HUES48 (cell line): ENCODE measurements at regions not wholly inside any gene's neighbourhood (a gene's known extent, or its start where the extent isn't known, plus 50 kb on each side); places are given as distances from the start of the nearest gene placed in this dataset.
A peak's percentile ranks its signal among the peaks of the same experiment; 100 is the strongest.

Experiments used
- H3K27ac ChIP-seq: one replicate; pipeline ENCODE4 v1.7.0; 2013; ENCODE audit warnings: low read depth, low read length, inconsistent platforms
- H3K27me3 ChIP-seq: 2 replicates; pipeline ENCODE4 v1.6.1; 2013; ENCODE audit warnings: mild to moderate bottlenecking, low read length; ENCODE audit not compliant: control insufficient read depth, insufficient read depth
- H3K36me3 ChIP-seq: 2 replicates; pipeline ENCODE4 v1.6.1; 2013; ENCODE audit warnings: low read length; ENCODE audit not compliant: control insufficient read depth, insufficient read depth
- H3K4me1 ChIP-seq: 2 replicates; pipeline ENCODE4 v1.6.1; 2013; ENCODE audit warnings: mild to moderate bottlenecking, low read length; ENCODE audit not compliant: control insufficient read depth, insufficient read depth
- H3K4me3 ChIP-seq: 2 replicates; pipeline ENCODE4 v1.5.1; 2013; ENCODE audit warnings: mild to moderate bottlenecking, low read depth, low read length
- H3K9ac ChIP-seq: 2 replicates; pipeline ENCODE4 v1.6.1; 2013; ENCODE audit warnings: mild to moderate bottlenecking, low read depth, low read length, moderate library complexity
- H3K9me3 ChIP-seq: 2 replicates; pipeline ENCODE4 v1.6.1; 2013; ENCODE audit warnings: low read length; ENCODE audit not compliant: control insufficient read depth, insufficient read depth

DNA sequence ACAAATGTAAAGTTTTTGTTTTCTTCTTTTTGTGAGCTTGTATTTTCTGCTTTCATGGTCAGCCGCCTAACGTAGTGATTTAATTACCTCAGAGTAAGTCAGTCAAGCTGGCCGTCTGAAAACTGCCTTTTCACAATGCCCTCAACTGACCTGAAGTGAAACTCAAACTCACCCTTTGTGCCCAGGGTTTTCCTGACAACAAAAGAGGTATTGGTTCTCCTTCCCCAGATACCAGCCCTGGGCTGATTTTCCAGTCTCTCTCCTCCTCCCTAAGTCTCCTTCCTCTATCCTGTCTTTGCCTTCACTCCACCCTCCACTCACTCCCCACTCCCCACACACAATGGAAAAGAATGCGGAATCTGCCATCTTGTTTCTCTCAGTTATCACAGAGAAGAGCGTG, 184.5 kb upstream of the HEY2 start:
- Histone ChIP-seq H3K4me1 (0 out of 2 replicates have a peak, but pooled peaks cover 4% of the 10 kb centered on the region), H3K27me3 (no peaks in the 10 kb centered on the region), H3K36me3 (no peaks in the 10 kb centered on the region), H3K9ac (no peak overlapping the region), H3K9me3 (no peaks in the 10 kb centered on the region), H3K4me3 (no peak overlapping the region), H3K27ac (no peak overlapping the region)

DNA sequence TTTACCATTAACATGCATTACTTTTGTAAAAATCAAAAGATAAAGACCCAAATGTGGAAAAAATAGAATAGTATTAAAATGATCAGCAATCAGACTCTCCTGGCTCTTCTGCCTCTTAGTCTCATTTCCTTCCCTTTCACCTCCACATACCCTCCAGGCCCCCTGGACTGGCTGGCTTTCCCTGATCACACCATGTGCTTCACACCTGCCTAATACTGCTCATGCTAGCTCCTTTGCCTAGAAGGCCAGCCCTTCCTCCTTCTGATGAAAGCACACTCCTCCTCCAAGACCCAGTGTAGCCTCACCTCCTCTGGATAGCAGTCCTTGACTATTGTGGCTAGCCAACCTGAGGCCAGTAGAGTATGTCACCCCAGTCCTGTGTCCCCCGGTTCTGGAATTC, 182.0 kb upstream of the HEY2 start:
- H3K9ac ChIP-seq = no peak overlapping the region
- H3K27me3 ChIP-seq = no peaks in the 10 kb centered on the region
- H3K9me3 ChIP-seq = no peaks in the 10 kb centered on the region
- no peak overlapping the region for H3K27ac ChIP-seq
- H3K4me3 ChIP-seq = no peak overlapping the region
- H3K36me3 ChIP-seq = no peaks in the 10 kb centered on the region
- H3K4me1 ChIP-seq = 0 out of 2 replicates have a peak, but pooled peaks cover 4% of the 10 kb centered on the region

DNA sequence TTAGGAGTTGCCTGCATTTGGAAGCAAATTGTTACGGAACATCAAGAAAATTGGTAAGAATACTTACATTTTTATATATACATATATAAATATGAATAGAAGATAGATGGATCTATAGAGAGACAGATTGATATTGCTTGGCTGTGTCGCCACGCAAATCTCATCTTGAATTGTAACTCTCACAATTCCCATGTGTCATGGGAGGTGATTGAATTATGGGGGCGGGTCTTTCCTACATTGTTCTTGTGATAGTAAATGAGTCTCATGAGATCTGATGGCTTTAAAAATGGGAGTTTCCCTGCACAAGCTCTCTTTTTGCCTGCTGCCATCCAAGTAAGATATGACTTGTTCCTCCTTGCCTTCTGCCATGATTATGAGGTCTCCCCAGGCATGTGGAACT, 180.8 kb upstream of the HEY2 start:
- Histone ChIP-seq H3K36me3 (no peaks in the 10 kb centered on the region), H3K4me3 (no peak overlapping the region), H3K27me3 (no peaks in the 10 kb centered on the region), H3K9ac (no peak overlapping the region), H3K4me1 (0 out of 2 replicates have a peak, but pooled peaks cover 4% of the 10 kb centered on the region), H3K27ac (no peak overlapping the region), H3K9me3 (no peaks in the 10 kb centered on the region)

DNA sequence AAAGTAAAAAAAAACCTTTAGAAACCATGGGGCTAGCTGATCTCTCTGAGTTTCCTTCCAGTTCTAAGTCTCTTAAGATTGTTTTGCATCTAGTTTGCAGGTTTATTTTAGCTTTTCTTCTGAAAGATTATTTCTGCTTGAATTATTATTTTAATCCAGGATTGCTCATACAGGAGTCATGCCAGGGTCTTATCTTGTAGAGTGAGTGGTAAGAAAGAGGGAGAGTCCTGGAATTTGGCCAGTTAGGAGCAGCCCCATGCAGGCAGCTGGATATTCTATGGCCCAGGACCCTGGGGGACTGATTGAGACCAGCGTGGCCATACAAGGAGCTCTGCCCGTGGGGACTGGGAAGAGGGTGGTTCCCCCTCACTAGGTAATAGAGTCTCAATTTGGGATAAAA, 178.9 kb upstream of the HEY2 start:
- H3K9ac ChIP-seq = no peak overlapping the region
- no peak overlapping the region for H3K4me3 ChIP-seq
- no peaks in the 10 kb centered on the region for H3K27me3 ChIP-seq
- H3K27ac ChIP-seq = no peak overlapping the region
- no peaks in the 10 kb centered on the region for H3K9me3 ChIP-seq
- no peaks in the 10 kb centered on the region for H3K4me1 ChIP-seq
- no peaks in the 10 kb centered on the region for H3K36me3 ChIP-seq

DNA sequence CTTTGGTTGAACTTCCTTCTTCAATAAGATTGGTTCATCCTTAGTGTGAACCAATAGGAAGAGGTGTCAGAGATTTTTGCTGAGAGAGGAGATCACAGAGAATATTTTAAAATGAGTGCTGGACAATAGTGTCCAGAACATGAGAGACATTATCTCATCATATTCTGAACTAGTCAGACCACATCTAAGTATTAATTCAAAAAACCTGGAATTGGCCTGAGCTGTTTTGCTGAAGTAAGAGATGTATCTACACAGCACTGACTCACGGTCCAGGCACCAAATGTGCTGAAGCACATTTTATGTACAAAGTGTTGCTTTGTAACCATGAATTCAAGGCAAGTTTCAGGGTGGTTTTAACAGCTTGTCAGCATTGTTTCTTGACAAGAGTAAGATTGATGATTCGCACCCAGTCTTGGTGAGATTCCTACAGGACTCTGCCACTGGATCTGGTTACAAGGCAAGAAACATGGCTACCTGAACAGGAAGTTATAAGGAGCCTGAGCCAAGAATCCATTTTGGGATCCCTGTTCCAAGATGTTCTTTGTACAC, 178.2 kb upstream of the HEY2 start:
- Histone ChIP-seq H3K9ac (no peak overlapping the region), H3K4me3 (no peak overlapping the region), H3K27ac (no peak overlapping the region), H3K36me3 (no peaks in the 10 kb centered on the region), H3K9me3 (no peaks in the 10 kb centered on the region), H3K27me3 (no peaks in the 10 kb centered on the region), H3K4me1 (no peaks in the 10 kb centered on the region)

DNA sequence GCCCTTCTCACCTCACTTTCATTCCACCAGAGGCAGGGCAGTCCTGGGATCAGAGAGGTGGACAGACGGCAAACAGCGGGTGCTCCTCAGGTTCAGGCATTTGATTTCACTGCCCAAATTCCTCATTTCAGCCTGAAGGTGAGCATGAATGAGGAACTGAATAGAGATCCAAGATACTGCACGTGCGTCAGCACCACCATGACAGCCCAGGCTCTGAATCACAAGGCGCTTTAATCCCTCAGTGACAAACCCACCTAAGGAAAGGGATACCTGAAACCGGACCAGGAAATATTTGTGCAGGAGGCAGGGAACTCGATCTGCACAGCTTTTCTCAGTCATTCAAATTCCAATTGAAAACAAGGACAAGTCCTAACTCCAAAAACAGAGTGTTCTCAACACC, 174.8 kb upstream of the HEY2 start:
- no peaks in the 10 kb centered on the region for H3K36me3 ChIP-seq
- H3K4me3 ChIP-seq = no peak overlapping the region
- no peak overlapping the region for H3K27ac ChIP-seq
- no peaks in the 10 kb centered on the region for H3K9me3 ChIP-seq
- H3K27me3 ChIP-seq = no peaks in the 10 kb centered on the region
- H3K9ac ChIP-seq = no peak overlapping the region
- peaks cover 3% of the 10 kb centered on the region; the same call in 1 of the 2 replicates for H3K4me1 ChIP-seq

DNA sequence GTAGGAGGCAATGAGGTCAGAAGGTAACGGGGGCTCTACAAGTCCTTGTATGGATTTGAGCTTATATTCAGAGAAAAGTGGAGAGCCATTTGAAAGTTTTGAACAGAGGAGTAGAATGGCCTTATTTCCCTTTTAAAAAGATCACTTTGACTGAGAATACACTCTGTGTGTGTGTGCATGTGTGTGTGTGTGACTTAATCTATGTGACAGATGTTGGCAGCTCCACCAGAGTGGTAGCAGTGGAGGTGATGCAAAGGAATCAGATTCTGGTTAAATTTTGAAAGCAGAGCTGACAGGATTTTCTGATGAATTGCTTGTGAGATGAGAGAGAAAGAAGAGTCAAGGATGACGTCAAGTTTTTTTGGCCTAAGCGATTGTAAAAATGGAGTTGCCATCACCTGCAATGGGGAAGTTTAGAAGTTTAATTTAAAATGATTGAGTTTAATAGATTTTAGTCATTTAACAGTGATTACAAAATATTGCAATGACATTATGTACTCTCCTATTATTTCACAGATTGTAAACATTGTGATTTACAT, 172.2 kb upstream of the HEY2 start:
- Histone ChIP-seq H3K4me3 (no peak overlapping the region), H3K27me3 (no peaks in the 10 kb centered on the region)

DNA sequence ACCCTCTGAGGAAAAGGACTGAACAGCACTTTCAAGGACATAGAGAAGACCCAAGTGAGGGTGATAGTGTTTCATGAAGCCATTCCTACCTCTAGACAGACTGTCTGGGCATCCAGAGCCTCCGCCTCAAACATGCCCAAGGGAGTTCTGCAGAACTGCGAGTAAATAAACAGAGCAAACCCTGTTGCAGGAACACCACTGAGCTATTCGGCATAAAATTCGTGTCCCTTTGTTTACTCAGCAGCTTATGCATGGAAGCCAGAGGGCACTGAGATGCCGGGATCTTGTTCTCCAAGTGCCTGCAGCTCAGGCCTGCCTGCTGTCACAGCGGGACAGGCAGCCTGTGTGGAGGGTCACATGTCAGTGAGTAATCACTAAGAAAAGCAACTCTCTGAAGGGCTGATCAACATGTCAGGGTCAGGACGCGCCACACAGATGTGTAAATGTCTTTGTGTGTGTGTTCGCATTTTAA, 164.9 kb upstream of the HEY2 start:
- no peaks in the 10 kb centered on the region for H3K36me3 ChIP-seq
- no peak overlapping the region for H3K4me3 ChIP-seq
- H3K27me3 ChIP-seq = no peaks in the 10 kb centered on the region
- H3K27ac ChIP-seq = peak overlapping the region; percentile 77
- H3K9ac ChIP-seq = no peak overlapping the region
- no peaks in the 10 kb centered on the region for H3K9me3 ChIP-seq
- H3K4me1 ChIP-seq = peaks cover 24% of the 10 kb centered on the region

More for the DNA sequence above, 172.2 kb upstream of the HEY2 start:
- Histone ChIP-seq H3K36me3 (no peaks in the 10 kb centered on the region), H3K9ac (no peak overlapping the region), H3K9me3 (no peaks in the 10 kb centered on the region), H3K27ac (no peak overlapping the region), H3K4me1 (peaks cover 3% of the 10 kb centered on the region; the same call in 1 of the 2 replicates)

DNA sequence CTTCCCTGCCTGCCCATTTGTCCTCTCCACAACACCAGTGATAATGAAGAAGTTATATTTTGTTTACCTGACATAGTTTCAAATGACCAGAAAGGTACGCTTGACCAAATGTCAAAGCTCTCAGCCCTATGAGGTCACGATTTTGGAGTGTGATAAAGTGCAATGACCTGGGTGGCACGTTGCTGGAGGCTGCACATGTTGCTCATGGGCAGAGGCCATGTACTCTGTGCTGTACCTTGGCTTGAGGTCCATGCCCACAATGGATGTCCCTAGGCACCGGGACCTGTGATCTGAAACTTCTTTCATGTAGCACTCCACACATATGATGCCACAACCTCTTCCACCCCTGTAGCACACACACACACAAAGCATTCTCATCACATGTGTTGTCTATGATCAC, 164.0 kb upstream of the HEY2 start:
- H3K9ac ChIP-seq = no peak overlapping the region
- peaks cover 24% of the 10 kb centered on the region for H3K4me1 ChIP-seq
- H3K4me3 ChIP-seq = no peak overlapping the region
- H3K27me3 ChIP-seq = no peaks in the 10 kb centered on the region
- H3K9me3 ChIP-seq = no peaks in the 10 kb centered on the region
- no peaks in the 10 kb centered on the region for H3K36me3 ChIP-seq
- no peak overlapping the region for H3K27ac ChIP-seq

DNA sequence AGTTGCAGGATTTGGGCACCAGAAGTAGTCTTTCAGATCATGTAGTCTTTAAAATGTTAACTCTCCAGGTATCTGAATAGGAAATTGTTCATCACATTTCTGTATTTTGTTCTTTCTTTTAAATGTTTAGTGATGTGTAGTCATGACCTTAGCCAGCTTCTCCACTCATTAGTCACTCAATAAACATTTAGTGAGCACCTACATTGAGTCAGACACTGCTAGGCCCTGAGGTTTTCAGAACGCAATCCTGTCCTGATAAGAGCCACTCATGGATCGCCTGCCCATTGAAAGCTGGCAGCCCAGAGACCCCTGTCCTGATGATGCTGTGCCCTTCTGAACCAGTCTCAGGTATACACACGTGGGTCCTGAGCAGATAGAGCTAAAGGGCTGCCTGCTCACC, 163.4 kb upstream of the HEY2 start:
- no peaks in the 10 kb centered on the region for H3K27me3 ChIP-seq
- H3K4me1 ChIP-seq = peaks cover 24% of the 10 kb centered on the region
- no peak overlapping the region for H3K9ac ChIP-seq

DNA sequence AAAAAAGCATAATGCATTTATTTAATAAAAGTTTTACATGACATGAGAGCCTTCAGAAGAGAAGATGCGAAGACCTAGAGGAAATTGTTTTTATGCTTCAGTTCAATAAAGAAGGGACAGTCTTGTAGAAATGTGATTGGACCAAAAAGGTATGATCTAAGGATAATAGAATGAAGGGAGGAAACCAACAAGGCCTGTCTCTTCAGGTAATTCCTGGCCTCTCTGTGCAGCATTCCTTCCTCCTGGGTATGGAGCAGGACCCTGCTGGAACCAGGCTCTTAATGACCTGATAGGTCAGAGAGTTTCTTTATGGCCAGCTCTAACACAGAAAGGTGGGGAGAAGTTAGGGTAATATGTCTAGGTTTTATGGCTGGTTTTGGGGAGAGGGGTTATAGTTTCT, 162.8 kb upstream of the HEY2 start:
- Histone ChIP-seq H3K4me1 (peaks cover 24% of the 10 kb centered on the region), H3K36me3 (no peaks in the 10 kb centered on the region), H3K27me3 (no peaks in the 10 kb centered on the region), H3K27ac (no peak overlapping the region), H3K9me3 (no peaks in the 10 kb centered on the region), H3K4me3 (no peak overlapping the region), H3K9ac (no peak overlapping the region)

More for the DNA sequence above, 163.4 kb upstream of the HEY2 start:
- H3K4me3 ChIP-seq = no peak overlapping the region
- no peak overlapping the region for H3K27ac ChIP-seq
- H3K9me3 ChIP-seq = no peaks in the 10 kb centered on the region
- H3K36me3 ChIP-seq = no peaks in the 10 kb centered on the region
